ENCODE measurements at regions not wholly inside any gene's neighbourhood (a gene's known extent, or its start where the extent isn't known, plus 50 kb on each side); places are given as distances from the start of the nearest gene placed in this dataset.

GRCh38 chrX:27354021-27354420 is 109.1 kb downstream of the PPP4R3C start:
- CTCF ChIA-PET, result no interaction called here
- TF ChIP-seq CTCF (IDR thresholded peaks at IDR 0.05; ENCODE audit: insufficient read depth, low read depth, low read length), result no peak
- Histone ChIP-seq H3K27me3 (ENCODE audit: control insufficient read depth, insufficient read depth, low read length) (no peaks in the 10 kb centered on the region), H3K4me3 (ENCODE audit: low read depth, low read length) (no peak overlapping the region), H3K36me3 (ENCODE audit: control insufficient read depth, insufficient read depth, low read length) (no peaks in the 10 kb centered on the region)
- POLR2A ChIA-PET, result no interaction called here
- no peak for DNase-seq (ENCODE audit: low read depth)

DNA sequence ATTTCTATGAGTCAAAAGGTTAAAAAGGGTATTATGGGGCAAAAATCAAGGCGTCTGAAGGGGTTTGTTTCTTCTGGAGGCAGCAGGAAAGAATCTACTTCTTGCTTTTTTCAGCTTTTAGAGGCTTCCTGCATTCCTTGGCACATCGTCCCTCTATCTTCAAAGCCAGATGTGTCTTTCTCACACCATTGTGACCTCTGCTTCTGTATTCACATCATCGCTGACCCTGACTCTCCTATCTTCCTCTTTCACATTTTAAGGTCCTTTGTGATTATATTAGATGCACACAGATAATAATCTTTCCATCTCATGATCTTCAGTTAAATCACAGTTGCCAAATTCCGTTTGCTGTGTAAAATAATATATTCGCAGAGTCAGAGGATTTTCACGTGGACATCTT is 112.7 kb downstream of the PPP4R3C start:
- CTCF ChIA-PET, result no interaction called here
- TF ChIP-seq CTCF (IDR thresholded peaks at IDR 0.05; ENCODE audit: insufficient read depth, low read depth, low read length), result no peak
- H3K27me3 ChIP-seq (ENCODE audit: control insufficient read depth, insufficient read depth, low read length), result no peaks in the 10 kb centered on the region
- DNase-seq (ENCODE audit: low read depth), result no peak
- POLR2A ChIA-PET, result no interaction called here
- H3K36me3 ChIP-seq (ENCODE audit: control insufficient read depth, insufficient read depth, low read length), result no peaks in the 10 kb centered on the region
- no peak overlapping the region for H3K4me3 ChIP-seq (ENCODE audit: low read depth, low read length)

- CTCF ChIA-PET, result no interaction called here
- peak; percentile 40; the same call in 1 of the 2 replicates for TF ChIP-seq CTCF (IDR thresholded peaks at IDR 0.05; ENCODE audit: insufficient read depth, low read depth, low read length)
- POLR2A ChIA-PET, result no interaction called here
- DNase-seq (ENCODE audit: low read depth), result no peak
- no peaks in the 10 kb centered on the region for H3K27me3 ChIP-seq (ENCODE audit: control insufficient read depth, insufficient read depth, low read length)
- H3K36me3 ChIP-seq (ENCODE audit: control insufficient read depth, insufficient read depth, low read length), result no peaks in the 10 kb centered on the region
- no peak overlapping the region for H3K4me3 ChIP-seq (ENCODE audit: low read depth, low read length)
These were observed 126.6 kb downstream of the PPP4R3C start for GRCh38 chrX:27336466-27337091.

- no peak for TF ChIP-seq CTCF (IDR thresholded peaks at IDR 0.05; ENCODE audit: insufficient read depth, low read depth, low read length)
These were observed 141.5 kb downstream of the PPP4R3C start for GRCh38 chrX:27321632-27322031.

DNA sequence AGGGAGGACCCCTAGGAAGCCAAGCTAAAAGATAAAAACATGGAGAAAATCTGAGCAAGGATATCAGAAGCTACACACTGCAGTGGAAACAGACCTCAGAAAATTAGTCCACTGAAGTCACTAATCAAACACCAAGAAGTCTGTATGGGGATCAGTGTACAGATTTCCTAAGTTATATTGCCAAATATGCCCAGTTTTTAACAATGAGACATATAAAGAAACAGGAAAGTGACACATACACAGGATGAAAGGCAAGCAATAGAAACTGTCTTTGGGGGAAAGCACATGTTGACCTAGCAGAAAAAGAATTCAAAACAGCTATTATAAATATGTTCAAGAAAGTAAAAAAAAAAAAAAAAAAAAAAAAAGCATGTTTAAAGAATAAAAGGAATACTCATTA is 153.7 kb downstream of the PPP4R3C start:
- H3K4me3 ChIP-seq (ENCODE audit: low read depth, low read length), result no peak overlapping the region
- ChIA-PET POLR2A (no interaction called here), CTCF (no interaction called here)
- H3K36me3 ChIP-seq (ENCODE audit: control insufficient read depth, insufficient read depth, low read length), result no peaks in the 10 kb centered on the region
- DNase-seq (ENCODE audit: low read depth), result no peak
- TF ChIP-seq CTCF (IDR thresholded peaks at IDR 0.05; ENCODE audit: insufficient read depth, low read depth, low read length), result no peak
- no peaks in the 10 kb centered on the region for H3K27me3 ChIP-seq (ENCODE audit: control insufficient read depth, insufficient read depth, low read length)

More at GRCh38 chrX:27321632-27322031, 141.5 kb downstream of the PPP4R3C start:
- ChIA-PET POLR2A (no interaction called here), CTCF (no interaction called here)
- no peaks in the 10 kb centered on the region for H3K27me3 ChIP-seq (ENCODE audit: control insufficient read depth, insufficient read depth, low read length)
- no peaks in the 10 kb centered on the region for H3K36me3 ChIP-seq (ENCODE audit: control insufficient read depth, insufficient read depth, low read length)
- H3K4me3 ChIP-seq (ENCODE audit: low read depth, low read length), result no peak overlapping the region
- no peak for DNase-seq (ENCODE audit: low read depth)

Data from BJ (cell line).